GM08714 (cell line): ENCODE measurements at regions not wholly inside any gene's neighbourhood (a gene's known extent, or its start where the extent isn't known, plus 50 kb on each side); places are given as distances from the start of the nearest gene placed in this dataset.
"Not testable (repeated sequence)": the region's sequence is repeated elsewhere in the genome, so short reads cannot be mapped to it uniquely, and the experiment has no call there.

Source experiments
- H3K4me3 ChIP-seq: fragments of 200-500 bp; sonication (Bioruptor generic); 2 replicates; pipeline ENCODE4 v1.5.1; 2014; ENCODE audit warnings: mild to moderate bottlenecking, low read length, inconsistent platforms
- ZNF274 ChIP-seq: IDR thresholded peaks from 2 replicates; pipeline ENCODE4 v1.6.1; 2012; ENCODE audit warnings: mild to moderate bottlenecking, low read depth, low read length

GRCh38 chr4:129232589-129233337, 136.8 kb downstream of the C4orf33 start:
- TF ChIP-seq ZNF274, result no peak

GRCh38 chr4:129233691-129234090, 137.7 kb downstream of the C4orf33 start:
- TF ChIP-seq ZNF274, result no peak
- H3K4me3 ChIP-seq, result no peak overlapping the region

More at GRCh38 chr4:129232589-129233337, 136.8 kb downstream of the C4orf33 start:
- no peak overlapping the region for H3K4me3 ChIP-seq

DNA sequence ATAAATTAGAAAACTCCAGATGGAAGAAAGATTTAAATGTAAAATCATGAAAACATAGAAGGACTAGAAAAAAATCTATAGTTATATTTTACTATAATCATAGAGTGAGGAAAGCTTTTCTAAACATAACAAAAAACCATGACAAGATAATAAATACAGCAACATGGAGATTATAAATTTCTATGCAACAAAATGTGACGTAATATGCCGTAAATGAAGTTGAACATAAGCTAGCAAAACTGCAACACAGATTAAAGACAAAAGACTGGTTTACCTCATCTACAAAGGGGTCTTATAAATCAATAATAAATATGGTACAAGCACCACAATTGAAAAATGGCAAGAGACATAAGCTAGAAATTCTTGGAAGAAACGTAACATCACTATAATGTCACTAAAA, 140.4 kb downstream of the C4orf33 start:
- no peak overlapping the region for H3K4me3 ChIP-seq
- no peak for TF ChIP-seq ZNF274

- TF ChIP-seq ZNF274, result no peak
- H3K4me3 ChIP-seq, result no peak overlapping the region
Observed at GRCh38 chr4:129239088-129239487, 143.1 kb downstream of the C4orf33 start.

DNA sequence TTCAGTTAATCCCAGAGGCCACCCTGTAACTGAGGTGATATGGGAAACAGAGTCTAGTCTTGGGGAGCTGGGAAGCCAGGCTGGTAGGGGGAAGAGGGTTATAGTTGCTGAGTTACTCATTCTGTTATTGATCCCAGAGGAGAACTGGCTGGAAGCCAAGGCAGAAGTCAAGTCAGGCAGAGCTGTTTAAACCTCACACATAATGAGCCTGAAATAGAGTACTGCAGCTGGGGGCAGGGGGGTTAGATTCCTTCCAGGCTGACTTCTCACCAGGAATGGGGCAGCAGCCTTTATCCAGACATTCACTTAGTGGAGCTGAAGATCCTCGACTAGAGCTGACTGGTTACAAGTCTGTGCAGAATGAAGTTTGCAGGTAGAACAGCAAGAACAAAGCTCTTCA, 144.9 kb downstream of the C4orf33 start:
- no peak for TF ChIP-seq ZNF274
- no peak overlapping the region for H3K4me3 ChIP-seq

- no peak overlapping the region for H3K4me3 ChIP-seq
- no peak for TF ChIP-seq ZNF274
Observed at GRCh38 chr4:129246145-129246544, 150.2 kb downstream of the C4orf33 start.

GRCh38 chr4:129246910-129247461, 151.0 kb downstream of the C4orf33 start:
- H3K4me3 ChIP-seq, result no peak overlapping the region
- no peak for TF ChIP-seq ZNF274

GRCh38 chr4:129248621-129249020, 152.7 kb downstream of the C4orf33 start:
- no peak overlapping the region for H3K4me3 ChIP-seq
- no peak for TF ChIP-seq ZNF274

- H3K4me3 ChIP-seq, result no peak overlapping the region
- TF ChIP-seq ZNF274, result no peak
Observed at GRCh38 chr4:129254126-129254525, 158.2 kb downstream of the C4orf33 start.

- H3K4me3 ChIP-seq, result no peak overlapping the region
- no peak for TF ChIP-seq ZNF274
Observed at GRCh38 chr4:129254526-129254925, 158.6 kb downstream of the C4orf33 start.

DNA sequence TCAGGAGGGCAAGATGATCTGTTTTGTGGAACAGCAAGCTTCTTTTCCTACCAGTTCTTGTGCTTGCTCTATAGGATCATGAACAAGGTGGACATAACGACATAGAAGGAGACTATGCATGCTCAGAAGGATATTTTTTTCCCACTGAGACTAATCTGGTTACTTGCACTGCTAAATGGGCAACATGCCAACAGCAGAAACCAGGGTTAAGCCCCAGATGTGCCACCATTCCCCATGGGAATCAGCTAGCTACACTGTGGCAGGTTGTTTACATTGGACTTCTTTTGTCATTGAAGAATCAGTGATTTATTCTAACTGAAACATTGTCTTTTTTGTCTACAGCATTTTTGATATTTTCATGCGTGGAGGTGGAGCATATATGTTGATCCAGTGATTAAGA, 165.6 kb downstream of the C4orf33 start:
- H3K4me3 ChIP-seq, result no peak overlapping the region
- no peak for TF ChIP-seq ZNF274

DNA sequence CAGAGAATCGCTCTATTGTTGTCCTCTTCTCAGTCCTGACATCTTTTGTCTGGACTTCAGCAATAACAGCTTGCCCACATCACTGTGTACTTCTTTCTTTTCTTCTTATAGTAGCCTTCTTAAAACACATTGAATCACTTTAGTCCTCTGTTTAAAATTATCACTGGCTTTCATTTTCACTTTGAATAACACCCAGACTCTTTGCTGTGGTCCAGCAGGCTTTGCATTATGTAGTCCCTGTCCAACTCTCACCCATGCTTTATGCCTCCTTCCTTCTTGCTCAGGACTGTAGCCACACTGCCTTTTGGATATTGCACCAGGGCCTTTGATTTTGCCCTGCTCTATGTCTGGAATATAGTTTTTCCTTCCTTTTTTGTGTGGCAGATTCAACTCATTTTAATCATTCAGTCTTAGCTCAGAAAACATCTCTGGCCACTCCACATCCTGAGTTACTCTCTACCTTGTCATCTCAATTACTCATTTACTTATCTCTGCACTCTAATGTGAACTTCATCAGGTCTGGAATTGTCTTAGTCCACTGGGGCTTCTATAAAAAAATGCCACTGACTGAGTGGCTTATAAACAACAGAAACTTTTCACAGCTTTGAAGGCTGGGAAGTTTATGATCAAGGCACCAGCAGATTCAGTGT, 168.2 kb downstream of the C4orf33 start:
- no peak for TF ChIP-seq ZNF274
- H3K4me3 ChIP-seq, result no peak overlapping the region

DNA sequence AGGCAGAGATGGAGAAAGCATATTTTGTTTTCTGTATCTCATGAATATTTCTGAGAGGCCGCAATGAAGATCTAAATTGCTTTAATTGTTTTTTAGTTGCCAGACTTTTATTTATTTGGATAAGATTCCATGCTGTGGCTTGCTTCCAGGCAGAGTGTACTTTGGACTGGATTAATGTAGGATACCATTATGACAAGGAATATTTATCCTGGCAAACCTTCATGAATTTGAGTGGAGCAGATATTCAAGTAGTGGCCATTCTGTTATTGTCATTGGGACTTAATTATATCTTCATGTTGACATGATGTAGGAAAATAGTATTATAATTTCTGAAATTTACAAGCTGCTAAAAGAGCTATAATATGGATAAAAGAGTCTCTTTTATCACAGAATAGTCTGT, 182.9 kb downstream of the C4orf33 start:
- no peak overlapping the region for H3K4me3 ChIP-seq
- no peak for TF ChIP-seq ZNF274

GRCh38 chr4:129282293-129282692, 186.3 kb downstream of the C4orf33 start:
- no peak overlapping the region for H3K4me3 ChIP-seq
- TF ChIP-seq ZNF274, result no peak

DNA sequence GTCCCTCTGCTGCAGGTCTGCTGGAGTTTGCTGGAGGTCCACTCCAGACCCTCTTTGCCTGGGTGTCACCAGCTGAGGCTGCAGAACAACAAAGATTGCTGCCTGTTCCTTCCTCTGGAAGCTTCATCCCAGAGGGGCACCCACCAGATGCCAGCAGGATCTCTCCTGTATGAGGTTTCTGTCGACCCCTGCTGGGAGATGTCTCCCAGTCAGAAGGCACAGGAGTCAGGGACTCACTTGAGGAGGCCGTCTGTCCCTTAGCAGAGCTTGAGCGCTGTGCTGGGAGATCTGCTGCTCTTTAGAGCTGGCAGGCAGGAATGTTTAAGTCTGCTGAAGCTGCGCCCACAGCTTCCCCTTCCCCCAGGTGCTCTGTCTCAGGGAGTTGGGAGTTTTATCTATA, 196.2 kb downstream of the C4orf33 start:
- H3K4me3 ChIP-seq, result not testable (repeated sequence)
